ENCODE measurements at regions not wholly inside any gene's neighbourhood (a gene's known extent, or its start where the extent isn't known, plus 50 kb on each side); places are given as distances from the start of the nearest gene placed in this dataset.

- TF ChIP-seq CTCF (IDR thresholded peaks at IDR 0.05) (no peak), POLR2A (IDR thresholded peaks at IDR 0.05) (no peak), POLR2AphosphoS5 (IDR thresholded peaks at IDR 0.05) (no peak), EP300 (IDR thresholded peaks at IDR 0.05) (no peak)
These were observed 205.1 kb upstream of the CHD1 start for GRCh38 chr5:99133921-99134320.
